ENCODE measurements at regions not wholly inside any gene's neighbourhood (a gene's known extent, or its start where the extent isn't known, plus 50 kb on each side); places are given as distances from the start of the nearest gene placed in this dataset.

- H2AFZ ChIP-seq (replicated peaks), result no peak overlapping the region
- Mint-ChIP-seq H3K9me3 (no peaks in the 10 kb centered on the region), H3K4me3 (no peak overlapping the region), H3K27ac (no peak overlapping the region), H3K4me1 (no peaks in the 10 kb centered on the region), H3K27me3 (ENCODE audit: insufficient read depth, low read depth) (peaks cover 5% of the 10 kb centered on the region), H3K36me3 (no peaks in the 10 kb centered on the region)
- no peak overlapping the region for H3K4me2 ChIP-seq
- no peak overlapping the region for H3K9ac ChIP-seq
- no peaks in the 10 kb centered on the region for H3K9me3 ChIP-seq (ENCODE audit: low read depth)
- no peaks in the 10 kb centered on the region for H4K20me1 ChIP-seq (ENCODE audit: low read depth)
- H3K4me1 ChIP-seq, result peaks cover 5% of the 10 kb centered on the region
- H3K27me3 ChIP-seq, result no peaks in the 10 kb centered on the region
- H3K79me2 ChIP-seq (ENCODE audit: low read depth), result no peaks in the 10 kb centered on the region
- H3K36me3 ChIP-seq, result no peaks in the 10 kb centered on the region
- H3K27ac ChIP-seq, result no peak overlapping the region
- H3K4me3 ChIP-seq, result no peak overlapping the region
- TF ChIP-seq CTCF (IDR thresholded peaks at IDR 0.05) (no peak), EZH2phosphoT487 (IDR thresholded peaks at IDR 0.05) (no peak), EZH2 (IDR thresholded peaks at IDR 0.05) (no peak)
- DNase-seq (ENCODE audit: low spot score), result no peak
- no peaks in the 10 kb centered on the region for H3F3A ChIP-seq (ENCODE audit: low read depth)
Observed at GRCh38 chr9:34793428-34793827, 83.5 kb upstream of the CCL21 start.

- no peak for DNase-seq (ENCODE audit: low spot score)
- TF ChIP-seq EZH2phosphoT487 (IDR thresholded peaks at IDR 0.05), result no peak
- no peak for TF ChIP-seq CTCF (IDR thresholded peaks at IDR 0.05)
- no peak for TF ChIP-seq EZH2 (IDR thresholded peaks at IDR 0.05)
- Mint-ChIP-seq H3K4me3 (no peak overlapping the region), H3K27ac (no peak overlapping the region), H3K9me3 (no peaks in the 10 kb centered on the region), H3K36me3 (no peaks in the 10 kb centered on the region), H3K4me1 (no peaks in the 10 kb centered on the region), H3K27me3 (ENCODE audit: insufficient read depth, low read depth) (peaks cover 2% of the 10 kb centered on the region)
- H3K9me3 ChIP-seq (ENCODE audit: low read depth), result no peaks in the 10 kb centered on the region
- no peak overlapping the region for H3K9ac ChIP-seq
- no peaks in the 10 kb centered on the region for H3F3A ChIP-seq (ENCODE audit: low read depth)
- H3K27me3 ChIP-seq, result peaks cover 29% of the 10 kb centered on the region
- H4K20me1 ChIP-seq (ENCODE audit: low read depth), result no peaks in the 10 kb centered on the region
- H2AFZ ChIP-seq (replicated peaks), result no peak overlapping the region
- H3K4me1 ChIP-seq, result no peaks in the 10 kb centered on the region
- no peak overlapping the region for H3K4me2 ChIP-seq
- no peaks in the 10 kb centered on the region for H3K79me2 ChIP-seq (ENCODE audit: low read depth)
- H3K27ac ChIP-seq, result no peak overlapping the region
- no peak overlapping the region for H3K4me3 ChIP-seq
- no peaks in the 10 kb centered on the region for H3K36me3 ChIP-seq
Observed at GRCh38 chr9:34783951-34784487, 74.1 kb upstream of the CCL21 start.

GRCh38 chr9:34782372-34782771 lies 72.4 kb upstream of the CCL21 start:
- no peak overlapping the region for H3K27ac ChIP-seq
- TF ChIP-seq EZH2 (IDR thresholded peaks at IDR 0.05) (no peak), CTCF (IDR thresholded peaks at IDR 0.05) (no peak), EZH2phosphoT487 (IDR thresholded peaks at IDR 0.05) (no peak)
- no peaks in the 10 kb centered on the region for H3K36me3 Mint-ChIP-seq
- no peaks in the 10 kb centered on the region for H3K79me2 ChIP-seq (ENCODE audit: low read depth)
- H3F3A ChIP-seq (ENCODE audit: low read depth), result no peaks in the 10 kb centered on the region
- H3K9me3 ChIP-seq (ENCODE audit: low read depth), result no peaks in the 10 kb centered on the region
- no peak overlapping the region for H3K4me3 ChIP-seq
- no peaks in the 10 kb centered on the region for H3K4me1 Mint-ChIP-seq
- H3K4me1 ChIP-seq, result no peaks in the 10 kb centered on the region
- no peaks in the 10 kb centered on the region for H3K27me3 Mint-ChIP-seq (ENCODE audit: insufficient read depth, low read depth)
- H3K4me3 Mint-ChIP-seq, result no peak overlapping the region
- H2AFZ ChIP-seq (replicated peaks), result no peak overlapping the region
- no peaks in the 10 kb centered on the region for H4K20me1 ChIP-seq (ENCODE audit: low read depth)
- no peak overlapping the region for H3K4me2 ChIP-seq
- DNase-seq (ENCODE audit: low spot score), result no peak
- H3K9ac ChIP-seq, result no peak overlapping the region
- H3K9me3 Mint-ChIP-seq, result no peaks in the 10 kb centered on the region
- no peak overlapping the region for H3K27ac Mint-ChIP-seq
- no peaks in the 10 kb centered on the region for H3K36me3 ChIP-seq
- peaks cover 36% of the 10 kb centered on the region for H3K27me3 ChIP-seq
